SHP77 (cell line): ENCODE measurements at regions not wholly inside any gene's neighbourhood (a gene's known extent, or its start where the extent isn't known, plus 50 kb on each side); places are given as distances from the start of the nearest gene placed in this dataset.

Source experiments
- DNase-seq, 2 experiments: peaks; one replicate each; lab custom pipeline; 2025; lab: John Stamatoyannopoulos, UW

- no peak for DNase-seq
Observed at GRCh38 chr4:11342401-11342800, 86.3 kb downstream of the HS3ST1 start.

- no peak for DNase-seq
Observed at GRCh38 chr4:11341337-11342043, 87.2 kb downstream of the HS3ST1 start.

- DNase-seq, result peak; percentile 2 to 9
Observed at GRCh38 chr4:11338956-11339782, 89.5 kb downstream of the HS3ST1 start.

- DNase-seq, result no peak
Observed at GRCh38 chr4:11337287-11337686, 91.4 kb downstream of the HS3ST1 start.

GRCh38 chr4:11336435-11336834 is 92.3 kb downstream of the HS3ST1 start:
- no peak for DNase-seq

GRCh38 chr4:11334887-11335286 is 93.8 kb downstream of the HS3ST1 start:
- DNase-seq, result no peak

- no peak for DNase-seq
Observed at GRCh38 chr4:11328401-11328800, 100.3 kb downstream of the HS3ST1 start.

- DNase-seq, result peak; percentile 6 to 19
Observed at GRCh38 chr4:11326021-11326420, 102.7 kb downstream of the HS3ST1 start.

GRCh38 chr4:11323771-11324170 is 104.9 kb downstream of the HS3ST1 start:
- no peak for DNase-seq

GRCh38 chr4:11313157-11313943 is 115.3 kb downstream of the HS3ST1 start:
- no peak for DNase-seq

- DNase-seq, result no peak
Observed at GRCh38 chr4:11312389-11312788, 116.3 kb downstream of the HS3ST1 start.

GRCh38 chr4:11301075-11301660 is 127.5 kb downstream of the HS3ST1 start:
- DNase-seq, result no peak

GRCh38 chr4:11299836-11300235 is 128.9 kb downstream of the HS3ST1 start:
- no peak for DNase-seq

- DNase-seq, result no peak
Observed at GRCh38 chr4:11299016-11299415, 129.7 kb downstream of the HS3ST1 start.

GRCh38 chr4:11298451-11298850 is 130.2 kb downstream of the HS3ST1 start:
- no peak for DNase-seq

- DNase-seq, result no peak
Observed at GRCh38 chr4:11297627-11298026, 131.1 kb downstream of the HS3ST1 start.

GRCh38 chr4:11297201-11297600 is 131.5 kb downstream of the HS3ST1 start:
- DNase-seq, result no peak

GRCh38 chr4:11293866-11294265 is 134.8 kb downstream of the HS3ST1 start:
- DNase-seq, result no peak

- no peak for DNase-seq
Observed at GRCh38 chr4:11287055-11287454, 141.6 kb downstream of the HS3ST1 start.

- DNase-seq, result no peak
Observed at GRCh38 chr4:11286533-11286932, 142.2 kb downstream of the HS3ST1 start.

GRCh38 chr4:11281720-11282119 is 147.0 kb downstream of the HS3ST1 start:
- no peak for DNase-seq

GRCh38 chr4:11271263-11271662 is 157.4 kb downstream of the HS3ST1 start:
- DNase-seq, result no peak
